ENCODE measurements at regions not wholly inside any gene's neighbourhood (a gene's known extent, or its start where the extent isn't known, plus 50 kb on each side); places are given as distances from the start of the nearest gene placed in this dataset.

DNA sequence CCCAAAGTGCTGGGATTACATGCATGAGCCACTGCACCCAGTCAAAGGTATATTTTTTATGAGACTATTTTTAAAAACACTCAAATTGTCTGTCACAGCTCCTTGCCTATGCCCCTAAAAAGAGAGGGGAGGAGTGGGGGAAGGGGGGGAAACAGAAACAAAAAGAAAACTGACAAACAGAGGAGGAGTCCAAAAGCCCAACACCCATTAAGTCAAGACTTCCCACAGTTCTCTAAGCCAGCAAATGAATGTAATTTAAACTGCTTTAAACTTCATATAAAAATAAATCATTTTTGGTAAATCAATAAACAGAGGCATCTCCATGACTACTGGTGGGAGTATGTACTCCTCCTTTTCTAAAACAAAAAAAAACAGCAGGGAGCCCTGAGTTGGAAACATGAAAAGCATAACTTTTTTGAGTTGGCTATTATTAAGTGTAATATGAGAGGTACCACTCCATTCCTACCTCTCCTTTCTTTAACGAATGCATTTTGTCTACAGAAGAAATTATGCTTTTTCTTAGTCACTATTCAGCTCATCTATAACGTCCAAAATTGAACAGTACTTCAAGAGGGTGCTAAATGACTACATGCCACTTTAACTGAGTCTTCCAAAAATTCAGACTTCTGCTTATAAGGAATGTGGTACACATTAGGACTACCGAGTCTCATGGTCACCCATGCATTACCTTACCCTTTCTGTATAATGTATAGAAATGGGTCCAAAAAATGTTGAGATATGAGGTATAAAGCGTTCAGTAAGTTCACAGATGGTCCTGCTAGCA is 119.0 kb upstream of the PRSS16 start:
- Histone ChIP-seq H3K4me2 (ENCODE audit: low read length) (peak overlapping the region; percentile 67; the same call in 1 of the 2 replicates), H3K9ac (ENCODE audit: low read length) (peak overlapping the region; percentile 59), H2AFZ (ENCODE audit: low read length) (no peak overlapping the region), H3K79me2 (ENCODE audit: insufficient read depth, low read length) (no peaks in the 10 kb centered on the region), H3F3A (ENCODE audit: insufficient read depth, low read length) (no peaks in the 10 kb centered on the region; the same call in 1 of the 2 replicates), H3K27me3 (ENCODE audit: insufficient read depth, low read length) (no peaks in the 10 kb centered on the region), H3K9me2 (ENCODE audit: low read depth, low read length) (no peaks in the 10 kb centered on the region), H3K4me3 (ENCODE audit: low read depth, low read length, poor library complexity, severe bottlenecking) (no peak overlapping the region), H3K9me3 (ENCODE audit: low read length) (no peaks in the 10 kb centered on the region), H3K36me3 (ENCODE audit: insufficient read depth, low read length) (no peaks in the 10 kb centered on the region), H3K27ac (ENCODE audit: low read depth, low read length, poor library complexity, severe bottlenecking) (peak overlapping the region; percentile 96), H3K4me1 (ENCODE audit: insufficient read depth, low read length, severe bottlenecking) (peaks cover 52% of the 10 kb centered on the region), H4K20me1 (ENCODE audit: insufficient read depth, low read length) (no peaks in the 10 kb centered on the region)
- TF ChIP-seq, protein P1, sequence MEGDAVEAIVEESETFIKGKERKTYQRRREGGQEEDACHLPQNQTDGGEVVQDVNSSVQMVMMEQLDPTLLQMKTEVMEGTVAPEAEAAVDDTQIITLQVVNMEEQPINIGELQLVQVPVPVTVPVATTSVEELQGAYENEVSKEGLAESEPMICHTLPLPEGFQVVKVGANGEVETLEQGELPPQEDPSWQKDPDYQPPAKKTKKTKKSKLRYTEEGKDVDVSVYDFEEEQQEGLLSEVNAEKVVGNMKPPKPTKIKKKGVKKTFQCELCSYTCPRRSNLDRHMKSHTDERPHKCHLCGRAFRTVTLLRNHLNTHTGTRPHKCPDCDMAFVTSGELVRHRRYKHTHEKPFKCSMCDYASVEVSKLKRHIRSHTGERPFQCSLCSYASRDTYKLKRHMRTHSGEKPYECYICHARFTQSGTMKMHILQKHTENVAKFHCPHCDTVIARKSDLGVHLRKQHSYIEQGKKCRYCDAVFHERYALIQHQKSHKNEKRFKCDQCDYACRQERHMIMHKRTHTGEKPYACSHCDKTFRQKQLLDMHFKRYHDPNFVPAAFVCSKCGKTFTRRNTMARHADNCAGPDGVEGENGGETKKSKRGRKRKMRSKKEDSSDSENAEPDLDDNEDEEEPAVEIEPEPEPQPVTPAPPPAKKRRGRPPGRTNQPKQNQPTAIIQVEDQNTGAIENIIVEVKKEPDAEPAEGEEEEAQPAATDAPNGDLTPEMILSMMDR (IDR thresholded peaks at IDR 0.05; ENCODE audit: low read length): no peak
- TF ChIP-seq EZH2 (IDR thresholded peaks at IDR 0.05; ENCODE audit: borderline replicate concordance, low read length): no peak

DNA sequence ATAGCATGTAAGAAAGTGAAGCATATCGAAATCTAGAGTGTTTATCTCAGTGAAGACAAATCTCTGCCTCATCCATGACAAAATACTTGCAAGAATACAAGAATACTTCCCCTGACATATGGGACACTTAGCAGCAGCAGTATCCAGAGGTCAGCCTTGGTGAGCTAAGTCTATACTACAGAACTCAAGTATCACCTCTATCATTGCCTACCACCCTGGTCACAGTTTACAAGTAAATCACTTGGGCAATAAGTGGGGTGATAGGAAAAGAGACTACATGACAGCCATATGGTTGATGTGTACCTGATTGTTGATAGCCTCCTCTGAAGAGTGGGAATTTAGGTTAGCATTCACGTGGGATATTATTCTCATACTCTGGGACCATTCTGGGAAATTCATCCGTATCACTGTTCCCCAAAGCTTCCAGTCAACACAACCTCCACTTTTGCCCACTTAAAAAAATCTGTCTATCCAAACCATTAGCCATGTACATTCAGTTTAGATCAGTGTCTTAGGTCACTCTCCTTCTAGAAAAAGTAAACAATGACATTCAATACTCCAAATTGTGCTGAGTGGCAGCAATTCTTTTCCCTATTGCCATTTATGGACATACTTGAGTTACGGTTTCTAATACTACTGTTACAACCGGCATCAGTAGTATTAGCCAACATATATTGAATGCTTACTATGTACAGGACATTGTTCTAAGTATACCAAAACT is 118.2 kb upstream of the PRSS16 start:
- Histone ChIP-seq H3K9me3 (ENCODE audit: low read length) (no peaks in the 10 kb centered on the region), H4K20me1 (ENCODE audit: insufficient read depth, low read length) (no peaks in the 10 kb centered on the region), H3K79me2 (ENCODE audit: insufficient read depth, low read length) (no peaks in the 10 kb centered on the region), H3F3A (ENCODE audit: insufficient read depth, low read length) (no peaks in the 10 kb centered on the region; the same call in 1 of the 2 replicates), H3K27ac (ENCODE audit: low read depth, low read length, poor library complexity, severe bottlenecking) (peak overlapping the region; percentile 96), H3K4me1 (ENCODE audit: insufficient read depth, low read length, severe bottlenecking) (peaks cover 56% of the 10 kb centered on the region), H3K27me3 (ENCODE audit: insufficient read depth, low read length) (no peaks in the 10 kb centered on the region), H3K36me3 (ENCODE audit: insufficient read depth, low read length) (no peaks in the 10 kb centered on the region), H3K4me3 (ENCODE audit: low read depth, low read length, poor library complexity, severe bottlenecking) (no peak overlapping the region), H3K4me2 (ENCODE audit: low read length) (no peak overlapping the region; the same call in 1 of the 2 replicates), H3K9me2 (ENCODE audit: low read depth, low read length) (no peaks in the 10 kb centered on the region), H2AFZ (ENCODE audit: low read length) (no peak overlapping the region), H3K9ac (ENCODE audit: low read length) (peak overlapping the region; percentile 92; the same call in 1 of the 2 replicates)
- no peak for TF ChIP-seq EZH2 (IDR thresholded peaks at IDR 0.05; ENCODE audit: borderline replicate concordance, low read length)
- TF ChIP-seq, protein P1 (IDR thresholded peaks at IDR 0.05; ENCODE audit: low read length): no peak

DNA sequence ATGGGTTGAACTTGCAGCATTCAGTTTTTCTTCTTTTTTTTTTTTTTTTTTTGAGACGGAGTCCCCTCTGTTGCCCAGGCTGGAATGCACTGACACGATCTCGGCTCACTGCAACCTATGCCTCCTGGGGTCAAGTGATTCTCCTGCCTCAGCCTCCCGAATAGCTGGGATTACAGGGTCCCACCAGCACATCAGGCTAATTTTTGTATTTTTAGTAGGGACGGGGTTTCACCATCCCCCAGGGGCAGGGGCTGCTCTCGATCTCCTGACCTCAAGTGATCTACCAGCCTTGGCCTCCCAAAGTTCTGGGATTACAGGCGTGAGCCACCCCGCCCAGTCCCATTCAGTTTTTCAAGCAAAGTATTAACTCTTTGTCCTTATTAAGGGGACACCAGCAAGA is 117.6 kb upstream of the PRSS16 start:
- no peaks in the 10 kb centered on the region for H4K20me1 ChIP-seq (ENCODE audit: insufficient read depth, low read length)
- H3K9me2 ChIP-seq (ENCODE audit: low read depth, low read length): no peaks in the 10 kb centered on the region
- H3K9ac ChIP-seq (ENCODE audit: low read length): peak overlapping the region; percentile 92
- H3K79me2 ChIP-seq (ENCODE audit: insufficient read depth, low read length): no peaks in the 10 kb centered on the region
- H3K4me2 ChIP-seq (ENCODE audit: low read length): peak overlapping the region; percentile 81
- peaks cover 62% of the 10 kb centered on the region for H3K4me1 ChIP-seq (ENCODE audit: insufficient read depth, low read length, severe bottlenecking)
- H2AFZ ChIP-seq (ENCODE audit: low read length): no peak overlapping the region
- peak overlapping the region; percentile 96 for H3K27ac ChIP-seq (ENCODE audit: low read depth, low read length, poor library complexity, severe bottlenecking)
- H3K27me3 ChIP-seq (ENCODE audit: insufficient read depth, low read length): no peaks in the 10 kb centered on the region
- no peaks in the 10 kb centered on the region; the same call in 1 of the 2 replicates for H3K36me3 ChIP-seq (ENCODE audit: insufficient read depth, low read length)
- H3K4me3 ChIP-seq (ENCODE audit: low read depth, low read length, poor library complexity, severe bottlenecking): peak overlapping the region; percentile 72
- no peaks in the 10 kb centered on the region for H3K9me3 ChIP-seq (ENCODE audit: low read length)
- no peaks in the 10 kb centered on the region; the same call in 1 of the 2 replicates for H3F3A ChIP-seq (ENCODE audit: insufficient read depth, low read length)
- TF ChIP-seq EZH2 (IDR thresholded peaks at IDR 0.05; ENCODE audit: borderline replicate concordance, low read length): no peak
- TF ChIP-seq, protein P1 (IDR thresholded peaks at IDR 0.05; ENCODE audit: low read length): no peak

All from OCI-LY1 (cell line).